ENCODE measurements at regions not wholly inside any gene's neighbourhood (a gene's known extent, or its start where the extent isn't known, plus 50 kb on each side); places are given as distances from the start of the nearest gene placed in this dataset.

- DNase-seq = no peak
These were observed 182.4 kb downstream of the TRIM27 start for GRCh38 chr6:28741363-28741762.

GRCh38 chr6:28742668-28743270 is 181.0 kb downstream of the TRIM27 start:
- DNase-seq = no peak

- no peak for DNase-seq
These were observed 180.5 kb downstream of the TRIM27 start for GRCh38 chr6:28743271-28743789.

GRCh38 chr6:28747083-28747630 is 176.6 kb downstream of the TRIM27 start:
- DNase-seq = no peak

- no peak for DNase-seq
These were observed 176.1 kb downstream of the TRIM27 start for GRCh38 chr6:28747631-28748157.

- DNase-seq = no peak
These were observed 175.6 kb downstream of the TRIM27 start for GRCh38 chr6:28748192-28748591.

GRCh38 chr6:28750926-28751458 is 172.8 kb downstream of the TRIM27 start:
- DNase-seq = no peak

- no peak for DNase-seq
These were observed 172.3 kb downstream of the TRIM27 start for GRCh38 chr6:28751514-28751913.

GRCh38 chr6:28751963-28752350 is 171.8 kb downstream of the TRIM27 start:
- no peak for DNase-seq

GRCh38 chr6:28757429-28758045 is 166.2 kb downstream of the TRIM27 start:
- no peak for DNase-seq

GRCh38 chr6:28758046-28758817 is 165.6 kb downstream of the TRIM27 start:
- DNase-seq = no peak

GRCh38 chr6:28758818-28759235 is 165.0 kb downstream of the TRIM27 start:
- no peak for DNase-seq

- no peak for DNase-seq
These were observed 159.6 kb downstream of the TRIM27 start for GRCh38 chr6:28764014-28764723.

- DNase-seq = no peak
These were observed 159.0 kb downstream of the TRIM27 start for GRCh38 chr6:28764761-28765282.

GRCh38 chr6:28765978-28766351 is 157.8 kb downstream of the TRIM27 start:
- DNase-seq = no peak

GRCh38 chr6:28766426-28766825 is 157.4 kb downstream of the TRIM27 start:
- no peak for DNase-seq

- DNase-seq = no peak
These were observed 156.7 kb downstream of the TRIM27 start for GRCh38 chr6:28767133-28767532.

GRCh38 chr6:28767691-28768090 is 156.1 kb downstream of the TRIM27 start:
- DNase-seq = no peak

- DNase-seq = no peak
These were observed 155.4 kb downstream of the TRIM27 start for GRCh38 chr6:28768187-28768913.

- no peak for DNase-seq
These were observed 154.0 kb downstream of the TRIM27 start for GRCh38 chr6:28769626-28770402.

GRCh38 chr6:28770732-28771131 is 153.1 kb downstream of the TRIM27 start:
- no peak for DNase-seq
